B cell (primary cell): ENCODE measurements at regions not wholly inside any gene's neighbourhood (a gene's known extent, or its start where the extent isn't known, plus 50 kb on each side); places are given as distances from the start of the nearest gene placed in this dataset.

Experiments
- CTCF ChIP-seq: fragments of 200-600 bp; IDR thresholded peaks from one replicate; pipeline ENCODE4 v1.8.0; 2022; ENCODE audit warnings: antibody characterized with exemption, mild to moderate bottlenecking
- EZH2 ChIP-seq: IDR thresholded peaks from 2 replicates; pipeline ENCODE4 v1.6.1; 2012; ENCODE audit warnings: borderline replicate concordance, low read depth, mild to moderate bottlenecking, moderate library complexity, low read length; ENCODE audit not compliant: insufficient read depth, poor library complexity, severe bottlenecking

- TF ChIP-seq CTCF = no peak
- TF ChIP-seq EZH2 = no peak
Measured at GRCh38 chr15:70192490-70192889, 94.8 kb upstream of the TLE3 start.
